NCI-H1694 treated with DMSO at 0.1 percent for 48 hours (cell line): ENCODE measurements at regions not wholly inside any gene's neighbourhood (a gene's known extent, or its start where the extent isn't known, plus 50 kb on each side); places are given as distances from the start of the nearest gene placed in this dataset.
A peak's percentile ranks its signal among the peaks of the same experiment; 100 is the strongest.
"Not testable (repeated sequence)": the region's sequence is repeated elsewhere in the genome, so short reads cannot be mapped to it uniquely, and the experiment has no call there.

Experiments
- DNase-seq: peaks from one replicate; lab custom pipeline; 2025; lab: John Stamatoyannopoulos, UW

DNA sequence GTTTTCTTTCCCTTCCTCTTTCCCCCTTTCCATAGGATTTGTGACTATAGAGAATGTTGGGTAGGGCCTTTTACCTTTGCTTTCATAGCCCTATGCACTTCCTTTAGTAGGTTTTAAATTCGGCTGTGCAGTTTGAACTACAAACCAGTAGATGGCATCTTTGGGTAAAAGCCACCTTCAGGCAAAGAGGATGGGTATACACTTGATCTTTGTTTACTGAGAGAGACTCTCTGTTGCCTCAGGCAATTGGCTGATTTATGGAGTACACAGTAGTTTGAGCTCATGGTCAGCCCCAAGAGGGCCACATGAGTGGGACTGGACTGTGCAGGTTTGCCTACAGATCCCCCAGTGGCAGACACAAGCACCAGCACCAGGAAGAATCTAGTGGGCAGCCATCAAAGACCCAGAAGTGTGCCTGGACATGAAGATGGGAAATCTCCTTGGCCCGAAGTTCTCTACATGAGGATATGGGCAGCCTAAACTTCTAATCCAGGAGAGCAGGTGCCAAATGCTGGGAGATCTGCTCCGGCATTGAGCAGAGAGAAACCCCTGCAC lies 1304.3 kb upstream of the DDX18 start:
- DNase-seq, result peak; percentile 30

DNA sequence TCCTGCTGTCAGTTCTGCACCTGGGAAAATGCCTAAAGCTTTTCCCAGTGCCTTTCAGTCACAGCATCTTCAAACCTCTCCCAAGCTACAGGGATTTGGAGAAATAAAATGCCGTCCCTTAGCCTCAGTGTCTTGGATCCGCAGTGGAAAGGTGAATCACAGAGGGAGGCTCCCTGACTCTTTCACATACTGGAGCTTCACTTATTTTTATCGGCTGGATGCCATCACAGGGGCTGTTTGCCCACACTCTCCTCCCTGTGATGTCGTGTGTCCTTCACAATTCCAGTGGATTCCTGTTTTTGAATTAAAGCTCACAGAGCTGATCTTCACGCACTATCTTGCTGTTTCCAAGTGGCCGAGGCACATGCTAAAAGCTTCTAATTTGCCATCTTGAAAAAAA lies 1303.1 kb upstream of the DDX18 start:
- no peak for DNase-seq

DNA sequence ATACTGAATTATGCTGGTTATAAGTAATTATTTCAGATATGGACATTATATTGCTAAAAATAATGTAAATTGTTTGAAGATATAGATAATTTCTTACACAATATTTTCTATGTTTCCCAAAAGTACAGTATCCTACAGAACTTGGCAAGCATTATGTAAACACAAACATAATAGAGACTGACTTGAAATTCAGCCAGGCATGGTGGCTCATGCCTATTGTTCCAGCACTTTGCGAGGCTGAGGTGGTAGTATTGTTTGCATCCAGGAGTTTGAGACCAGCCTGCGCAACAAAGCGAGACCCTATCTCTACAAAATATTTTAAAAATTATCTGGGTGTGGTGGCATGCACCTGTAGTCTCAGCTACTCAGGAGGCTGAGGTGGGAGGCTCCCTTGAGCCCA lies 1300.5 kb upstream of the DDX18 start:
- no peak for DNase-seq

DNA sequence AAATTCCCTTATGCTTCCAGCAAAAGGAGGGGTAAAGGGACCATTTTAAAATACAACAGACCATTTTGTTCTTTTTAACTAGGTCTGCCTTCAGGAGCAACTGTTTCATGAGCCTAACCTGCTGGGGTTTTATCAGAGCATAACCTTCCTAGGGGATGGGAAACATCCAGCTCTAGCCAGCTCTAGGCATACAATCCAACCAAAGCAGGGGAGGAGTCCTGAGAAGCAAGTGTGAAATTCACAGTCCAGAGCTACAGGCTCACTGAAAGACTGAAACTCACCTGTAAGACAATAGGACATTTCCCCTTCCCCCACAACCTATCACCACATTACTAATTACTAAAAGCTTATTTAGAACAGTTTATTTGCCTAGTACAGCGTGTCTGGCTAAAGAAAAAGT lies 1296.6 kb upstream of the DDX18 start:
- DNase-seq, result no peak

DNA sequence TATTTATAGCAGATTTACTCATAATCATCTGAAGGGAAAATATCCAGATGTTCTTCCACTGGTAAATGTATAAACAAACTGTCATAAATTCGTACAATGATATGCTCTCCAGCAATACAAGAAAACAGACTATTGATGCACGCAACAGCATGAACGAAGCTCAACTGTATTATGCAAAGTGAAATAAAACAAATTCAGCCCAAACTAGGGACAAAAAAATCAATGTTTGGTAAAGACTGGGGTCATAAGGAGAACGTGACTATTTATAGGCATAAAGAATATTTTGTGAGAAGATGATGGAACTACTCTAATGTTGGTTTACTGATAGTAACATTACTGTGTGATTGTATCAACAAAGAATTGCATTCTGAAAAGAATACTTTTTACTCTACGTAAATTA lies 1276.7 kb upstream of the DDX18 start:
- no peak for DNase-seq

DNA sequence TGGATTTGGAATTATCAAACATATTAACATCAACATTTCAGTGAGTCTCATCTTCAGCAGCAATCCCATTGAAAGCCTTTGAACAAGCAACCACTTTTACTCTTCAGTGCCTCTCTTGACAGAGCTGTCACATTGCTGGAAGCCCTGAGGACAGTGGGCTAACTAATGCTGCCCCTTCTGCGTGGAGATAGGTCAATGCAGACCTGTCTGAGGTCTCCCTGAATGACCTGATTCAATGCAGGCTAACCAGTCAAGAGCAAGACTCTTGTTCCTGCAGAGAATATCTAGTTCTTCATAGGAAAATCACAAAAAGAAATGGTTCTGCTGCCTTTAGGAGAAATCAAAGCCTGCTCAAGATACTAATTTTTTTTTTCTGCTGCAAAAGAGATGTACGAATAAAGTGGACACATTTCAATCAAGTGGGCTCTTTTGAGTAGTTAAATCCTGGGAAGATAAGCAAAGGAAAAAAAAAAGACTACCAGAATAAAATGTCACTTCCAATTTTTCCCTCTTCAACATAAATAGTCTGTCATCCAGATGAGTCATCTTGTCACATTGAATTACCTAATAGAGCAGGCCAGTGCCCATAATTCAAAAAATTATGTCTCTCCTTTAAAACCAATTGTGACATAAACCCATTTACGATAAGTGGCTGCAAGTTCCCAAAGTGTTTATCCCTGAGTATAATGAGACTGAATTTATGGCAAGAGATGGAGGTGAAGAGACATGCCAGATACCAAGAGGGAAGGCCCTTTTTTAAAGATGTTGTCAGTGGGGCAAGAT lies 1269.0 kb upstream of the DDX18 start:
- DNase-seq, result no peak

DNA sequence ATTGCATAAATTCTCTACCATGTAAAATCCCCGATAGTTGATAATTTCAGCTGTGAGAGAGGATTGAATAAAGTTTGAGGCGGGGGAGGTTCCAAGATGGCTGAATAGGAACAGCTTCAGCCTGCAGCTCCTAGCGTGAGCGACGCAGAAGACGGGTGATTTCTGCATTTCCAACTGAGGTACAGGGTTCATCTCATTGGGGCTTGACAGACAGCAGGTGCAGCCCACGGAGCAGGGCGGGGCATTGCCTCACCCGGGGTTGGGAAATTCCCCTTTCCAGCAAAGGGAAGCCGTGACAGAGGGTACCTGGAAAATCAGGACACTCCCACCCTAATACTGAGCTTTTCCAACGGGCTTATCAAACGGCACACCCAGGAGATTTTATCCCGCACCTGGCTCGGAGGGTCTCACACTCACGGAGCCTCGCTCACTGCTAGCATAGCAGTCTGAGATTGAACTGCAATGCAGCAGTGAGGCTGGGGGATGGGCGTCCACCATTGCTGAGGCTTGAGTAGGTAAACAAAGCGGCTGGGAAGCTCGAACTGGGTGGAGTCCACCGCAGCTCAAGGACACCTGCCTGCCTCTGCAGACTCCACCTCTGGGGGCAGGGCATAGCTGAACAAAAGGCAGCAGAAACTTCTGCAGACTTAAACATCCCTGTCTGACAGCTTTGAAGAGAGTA lies 1261.6 kb upstream of the DDX18 start:
- DNase-seq, result not testable (repeated sequence)

DNA sequence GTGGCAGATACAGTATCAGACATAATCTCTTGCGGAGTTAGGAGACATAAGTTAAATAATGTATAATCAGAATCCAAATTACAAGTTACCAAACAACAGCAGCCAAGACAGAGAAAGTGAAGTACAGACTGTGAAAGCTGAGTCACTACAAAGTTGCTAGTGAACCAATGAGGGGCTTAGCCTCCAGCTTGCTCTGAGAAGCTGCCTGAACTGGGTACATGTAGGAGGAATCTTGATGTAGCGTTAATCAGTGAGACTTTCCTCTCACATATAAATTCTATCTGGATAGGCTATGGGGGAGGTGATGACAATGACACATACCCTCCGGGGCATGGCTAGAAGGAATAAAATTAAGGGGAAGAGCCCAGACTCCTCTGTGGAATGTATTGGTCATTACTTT lies 1234.3 kb upstream of the DDX18 start:
- no peak for DNase-seq

DNA sequence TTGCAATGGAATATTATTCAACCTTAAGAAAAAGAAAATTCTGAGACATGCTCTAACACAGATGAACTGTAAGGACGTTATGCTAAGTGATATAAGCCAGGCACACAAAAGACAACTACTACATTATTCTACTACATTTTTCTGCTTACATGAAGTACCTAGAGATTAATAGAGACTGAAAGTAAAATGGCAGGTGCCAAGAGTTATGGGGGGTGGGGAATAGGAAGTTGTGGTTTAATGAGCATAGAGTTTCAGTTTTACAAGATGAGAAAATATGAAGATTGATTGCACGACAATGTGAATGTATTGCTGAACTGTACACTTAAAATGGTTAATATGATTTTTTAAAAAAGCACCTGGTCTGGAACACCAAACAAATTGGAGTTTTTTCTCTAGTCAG lies 1231.6 kb upstream of the DDX18 start:
- DNase-seq, result no peak

DNA sequence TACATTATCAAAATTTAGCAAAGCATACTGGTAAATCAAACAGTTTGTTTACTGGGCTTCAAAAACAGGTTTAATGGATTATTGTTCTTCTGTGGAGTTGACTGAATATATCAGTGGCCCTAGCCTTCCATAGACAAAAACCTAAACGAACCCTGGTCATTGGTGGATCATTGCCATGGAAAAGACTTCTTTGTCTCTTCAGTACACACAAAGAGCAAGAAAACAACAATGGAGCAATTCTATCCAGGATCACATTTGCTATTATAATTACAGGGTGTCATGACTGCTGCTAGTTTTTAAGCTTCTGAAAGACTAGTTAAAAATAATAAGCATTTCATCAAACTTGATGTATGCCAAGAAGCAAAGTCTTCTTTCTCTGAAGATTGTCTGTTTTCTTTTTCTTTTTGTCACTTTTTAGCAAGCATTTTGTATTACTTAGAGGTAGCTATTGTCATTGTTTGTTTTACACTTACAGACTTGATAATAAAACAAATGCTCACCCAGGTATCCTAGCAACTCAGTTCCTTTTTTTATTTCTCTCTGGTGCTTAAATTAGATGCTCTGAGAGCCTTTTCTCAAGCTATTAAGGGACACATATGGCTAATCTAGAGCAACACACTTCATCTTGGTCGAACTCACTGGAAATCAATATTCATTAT lies 1228.7 kb upstream of the DDX18 start:
- DNase-seq, result no peak

DNA sequence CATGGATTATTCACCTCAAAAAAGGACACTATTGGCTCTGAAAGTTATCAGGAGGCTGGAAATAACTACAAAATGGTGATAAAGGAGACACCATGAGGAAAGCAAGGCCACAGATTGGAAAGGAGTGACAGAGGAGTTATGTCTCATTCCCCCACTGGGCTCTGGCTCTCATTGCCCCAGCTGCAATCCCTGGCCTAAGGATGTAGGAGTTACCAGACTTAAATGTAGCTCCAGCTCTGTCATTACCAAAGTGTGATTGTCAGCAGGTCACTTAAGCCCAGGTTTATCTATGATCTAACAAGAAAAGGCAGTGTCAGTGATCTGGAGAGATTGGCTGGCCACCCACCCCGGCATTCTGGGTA lies 1228.2 kb upstream of the DDX18 start:
- no peak for DNase-seq
